ENCODE measurements at regions not wholly inside any gene's neighbourhood (a gene's known extent, or its start where the extent isn't known, plus 50 kb on each side); places are given as distances from the start of the nearest gene placed in this dataset.

DNA sequence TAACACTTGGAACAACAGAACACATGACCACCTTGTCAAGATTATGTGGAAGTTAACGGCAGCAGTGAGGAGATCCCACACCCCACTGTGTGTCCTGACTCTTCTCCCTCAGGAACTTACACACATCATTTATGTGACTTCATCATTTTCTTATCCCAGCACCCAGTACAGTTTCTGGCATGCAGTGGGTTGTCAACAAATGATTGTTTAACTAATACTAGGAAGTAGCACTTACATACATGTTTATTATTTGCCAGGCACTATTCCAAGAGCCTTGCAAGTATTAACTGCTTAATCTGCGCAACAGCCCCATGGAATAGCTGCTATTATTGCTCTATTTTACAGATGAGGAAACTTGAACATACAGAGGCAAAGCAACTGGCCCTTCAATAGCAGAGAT lies 391.5 kb downstream of the TXNL1 start:
- TF ChIP-seq, protein P1, sequence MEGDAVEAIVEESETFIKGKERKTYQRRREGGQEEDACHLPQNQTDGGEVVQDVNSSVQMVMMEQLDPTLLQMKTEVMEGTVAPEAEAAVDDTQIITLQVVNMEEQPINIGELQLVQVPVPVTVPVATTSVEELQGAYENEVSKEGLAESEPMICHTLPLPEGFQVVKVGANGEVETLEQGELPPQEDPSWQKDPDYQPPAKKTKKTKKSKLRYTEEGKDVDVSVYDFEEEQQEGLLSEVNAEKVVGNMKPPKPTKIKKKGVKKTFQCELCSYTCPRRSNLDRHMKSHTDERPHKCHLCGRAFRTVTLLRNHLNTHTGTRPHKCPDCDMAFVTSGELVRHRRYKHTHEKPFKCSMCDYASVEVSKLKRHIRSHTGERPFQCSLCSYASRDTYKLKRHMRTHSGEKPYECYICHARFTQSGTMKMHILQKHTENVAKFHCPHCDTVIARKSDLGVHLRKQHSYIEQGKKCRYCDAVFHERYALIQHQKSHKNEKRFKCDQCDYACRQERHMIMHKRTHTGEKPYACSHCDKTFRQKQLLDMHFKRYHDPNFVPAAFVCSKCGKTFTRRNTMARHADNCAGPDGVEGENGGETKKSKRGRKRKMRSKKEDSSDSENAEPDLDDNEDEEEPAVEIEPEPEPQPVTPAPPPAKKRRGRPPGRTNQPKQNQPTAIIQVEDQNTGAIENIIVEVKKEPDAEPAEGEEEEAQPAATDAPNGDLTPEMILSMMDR (IDR thresholded peaks at IDR 0.05), result no peak
- TF ChIP-seq POLR2A (IDR thresholded peaks at IDR 0.05), result no peak
- TF ChIP-seq POLR2AphosphoS5 (IDR thresholded peaks at IDR 0.05), result no peak

Measured in prostate gland (tissue), 2 donors.